Keratinocyte (primary cell): ENCODE measurements at regions not wholly inside any gene's neighbourhood (a gene's known extent, or its start where the extent isn't known, plus 50 kb on each side); places are given as distances from the start of the nearest gene placed in this dataset.

Experiments
- DNase-seq: peaks from one replicate; pipeline ENCODE4 v3.0.0-alpha.2; 2011; ENCODE audit warnings: low read depth, missing footprints, low spot score
- FAIRE-seq: peaks from 2 replicates; lab custom pipeline; 2011; peaks lifted over from hg19 to GRCh38; lab: Jason Lieb, UNC
- H2AFZ ChIP-seq: 2 replicates; pipeline ENCODE4 v1.6.0; 2012; ENCODE audit warnings: low read length, control low read depth, inconsistent platforms; ENCODE audit not compliant: control insufficient read depth
- H3K27ac ChIP-seq: 2 replicates; pipeline ENCODE4 v1.5.1; 2011; ENCODE audit warnings: low read length; ENCODE audit not compliant: control insufficient read depth, insufficient read depth
- H3K27me3 ChIP-seq: 3 replicates; pipeline ENCODE4 v1.6.0; 2011; ENCODE audit warnings: low read length; ENCODE audit not compliant: control insufficient read depth, insufficient read depth; ENCODE audit errors: extremely low read depth
- H3K36me3 ChIP-seq, 2 experiments: 2 replicates in 1 of 2; 3 replicates in 1 of 2; pipeline ENCODE4 v1.5.1; 2011; ENCODE audit warnings: low read length in 2 of 2, mild to moderate bottlenecking in 1 of 2; ENCODE audit not compliant: control insufficient read depth in 2 of 2, insufficient read depth in 2 of 2; ENCODE audit errors: extremely low read depth in 1 of 2
- H3K4me1 ChIP-seq: 3 replicates; pipeline ENCODE4 v1.5.1; 2011; ENCODE audit warnings: low read length; ENCODE audit not compliant: control insufficient read depth, insufficient read depth; ENCODE audit errors: extremely low read depth
- H3K4me2 ChIP-seq: 3 replicates; pipeline ENCODE4 v1.6.0; 2011; ENCODE audit warnings: low read depth, low read length; ENCODE audit not compliant: control insufficient read depth, insufficient read depth; ENCODE audit errors: extremely low read depth
- H3K4me3 ChIP-seq, 3 experiments: fragments of 200-600 bp in 1 of 3; sonication (generic) in 1 of 3; 2 replicates in 2 of 3; 3 replicates in 1 of 3; pipeline ENCODE4 v1.5.1; 2011 to 2016; ENCODE audit warnings: low read length in 3 of 3, mild to moderate bottlenecking in 3 of 3, control low read depth in 2 of 3, inconsistent platforms in 1 of 3, low read depth in 1 of 3, mixed read lengths in 1 of 3, mixed run types in 1 of 3, moderate library complexity in 1 of 3; ENCODE audit not compliant: control insufficient read depth in 2 of 3, insufficient read depth in 2 of 3; ENCODE audit errors: extremely low read depth in 1 of 3
- H3K79me2 ChIP-seq: 2 replicates; pipeline ENCODE4 v1.6.0; 2012; ENCODE audit warnings: low read length; ENCODE audit not compliant: control insufficient read depth, insufficient read depth
- H3K9ac ChIP-seq: 3 replicates; pipeline ENCODE4 v1.6.0; 2011; ENCODE audit warnings: low read length; ENCODE audit not compliant: control insufficient read depth, insufficient read depth; ENCODE audit errors: extremely low read depth
- H3K9me1 ChIP-seq: 3 replicates; pipeline ENCODE4 v1.6.0; 2011; ENCODE audit warnings: low read length; ENCODE audit not compliant: control insufficient read depth, insufficient read depth; ENCODE audit errors: extremely low read depth
- H3K9me3 ChIP-seq: 2 replicates; pipeline ENCODE4 v1.5.1; 2012; ENCODE audit warnings: low read depth, low read length; ENCODE audit not compliant: control insufficient read depth
- H4K20me1 ChIP-seq: 3 replicates; pipeline ENCODE4 v1.6.0; 2011; ENCODE audit warnings: low read length; ENCODE audit not compliant: control insufficient read depth, insufficient read depth; ENCODE audit errors: extremely low read depth
- CTCF ChIP-seq, 3 experiments: IDR thresholded peaks in 1 of 3; conservative IDR thresholded peaks in 1 of 3; optimal IDR thresholded peaks in 1 of 3; 2 replicates in 2 of 3; 3 replicates in 1 of 3; pipeline versions ENCODE3 to v1.5.1; 2011; ENCODE audit warnings: low read length in 3 of 3, mild to moderate bottlenecking in 3 of 3, moderate library complexity in 2 of 3, control low read depth in 1 of 3, inconsistent platforms in 1 of 3; ENCODE audit not compliant: insufficient read depth in 2 of 3; ENCODE audit errors: extremely low read depth in 1 of 3
- EZH2 ChIP-seq: IDR thresholded peaks from one replicate; pipeline ENCODE4 v1.6.1; 2012; ENCODE audit warnings: inconsistent platforms, mild to moderate bottlenecking, low read length, moderate library complexity
- dilution Hi-C: fragments of 300-500 bp; cut with MboI; formaldehyde crosslinking; loops from one replicate; pipeline ENCODE4 v1.7.0; 2020; ENCODE audit warnings: low sequenced_read_pairs; ENCODE audit not compliant: extremely low pct_ligation_motif_present

GRCh38 chr9:18056993-18057369, 417.0 kb upstream of the ADAMTSL1 start:
- Histone ChIP-seq H3K4me3 (no peak overlapping the region), H3K9me3 (no peaks in the 10 kb centered on the region), H3K4me2 (no peak overlapping the region), H4K20me1 (no peaks in the 10 kb centered on the region), H3K27me3 (no peaks in the 10 kb centered on the region), H3K9ac (no peak overlapping the region), H2AFZ (no peak overlapping the region), H3K36me3 (no peaks in the 10 kb centered on the region), H3K9me1 (no peaks in the 10 kb centered on the region), H3K79me2 (no peaks in the 10 kb centered on the region), H3K27ac (no peak overlapping the region), H3K4me1 (no peaks in the 10 kb centered on the region)
- DNase-seq: no peak
- FAIRE-seq: no peak
- dilution Hi-C loops: no loop called here
- TF ChIP-seq CTCF (optimal IDR thresholded peaks at IDR 0.05 in 1 of 3, IDR thresholded peaks at IDR 0.05 in 1 of 3, conservative IDR thresholded peaks at IDR 0.05 in 1 of 3; ENCODE audit: extremely low read depth in 1 of 3, insufficient read depth in 2 of 3, low read length in 3 of 3) (no peak), EZH2 (no peak)

GRCh38 chr9:18058564-18059442, 415.1 kb upstream of the ADAMTSL1 start:
- Histone ChIP-seq H3K9ac (no peak overlapping the region), H3K9me3 (no peaks in the 10 kb centered on the region), H2AFZ (no peak overlapping the region), H3K36me3 (no peaks in the 10 kb centered on the region), H3K4me1 (no peaks in the 10 kb centered on the region), H3K4me2 (no peak overlapping the region), H3K4me3 (no peak overlapping the region), H3K27me3 (no peaks in the 10 kb centered on the region), H3K27ac (no peak overlapping the region), H4K20me1 (no peaks in the 10 kb centered on the region), H3K9me1 (no peaks in the 10 kb centered on the region), H3K79me2 (no peaks in the 10 kb centered on the region)
- no peak for TF ChIP-seq CTCF (optimal IDR thresholded peaks at IDR 0.05 in 1 of 3, IDR thresholded peaks at IDR 0.05 in 1 of 3, conservative IDR thresholded peaks at IDR 0.05 in 1 of 3; ENCODE audit: extremely low read depth in 1 of 3, insufficient read depth in 2 of 3, low read length in 3 of 3)
- no peak for TF ChIP-seq EZH2
- no peak for DNase-seq
- dilution Hi-C loops: no loop called here
- no peak for FAIRE-seq
